GM18508 (cell line): ENCODE measurements at regions not wholly inside any gene's neighbourhood (a gene's known extent, or its start where the extent isn't known, plus 50 kb on each side); places are given as distances from the start of the nearest gene placed in this dataset.

Experiments used
- ATAC-seq: cut with Tn5 transposase; IDR thresholded peaks from one replicate; pipeline ENCODE4 v1.9.1; 2021; ENCODE audit warnings: moderate number of reproducible peaks; ENCODE audit not compliant: insufficient read depth, unreplicated experiment

GRCh38 chr17:74145756-74146155, 57.7 kb upstream of the RPL38 start:
- ATAC-seq = no peak

- no peak for ATAC-seq
Measured at GRCh38 chr17:74146196-74146595, 57.3 kb upstream of the RPL38 start.

GRCh38 chr17:74147056-74147835, 56.2 kb upstream of the RPL38 start:
- no peak for ATAC-seq

GRCh38 chr17:74147966-74148365, 55.5 kb upstream of the RPL38 start:
- ATAC-seq = no peak

- no peak for ATAC-seq
Measured at GRCh38 chr17:74148446-74148845, 55.0 kb upstream of the RPL38 start.

GRCh38 chr17:74148901-74149596, 54.4 kb upstream of the RPL38 start:
- no peak for ATAC-seq

- ATAC-seq = no peak
Measured at GRCh38 chr17:74149597-74150427, 53.7 kb upstream of the RPL38 start.

- ATAC-seq = no peak
Measured at GRCh38 chr17:74150428-74151025, 53.0 kb upstream of the RPL38 start.

GRCh38 chr17:74151551-74152315, 51.7 kb upstream of the RPL38 start:
- ATAC-seq = no peak

GRCh38 chr17:74152591-74153455, 50.7 kb upstream of the RPL38 start:
- no peak for ATAC-seq

- ATAC-seq = no peak
Measured at GRCh38 chr17:74153456-74153810, 50.0 kb upstream of the RPL38 start.
